Right lobe of liver (tissue), 6 donors: ENCODE measurements at regions not wholly inside any gene's neighbourhood (a gene's known extent, or its start where the extent isn't known, plus 50 kb on each side); places are given as distances from the start of the nearest gene placed in this dataset.

Source experiments
- ATAC-seq, 4 donors: fragments of 200-7000 bp; cut with Tn5 transposase; one replicate each; pipeline ENCODE4 v1.9.1; 2020; ENCODE audit warnings: mild to moderate bottlenecking in 4 of 4, moderate library complexity in 4 of 4
- DNase-seq, 3 donors: peaks; one replicate each; pipeline ENCODE4 v3.0.0-alpha.2; 2020
- H3K27ac ChIP-seq, 3 donors: fragments of 200-600 bp; one replicate each; pipeline ENCODE4 v1.8.0; 2022
- H3K27me3 ChIP-seq, 2 donors: fragments of 200-600 bp; one replicate each; pipeline ENCODE4 v1.8.0; 2022
- H3K36me3 ChIP-seq, 4 donors: fragments of 200-600 bp; sonication (generic) in 1 of 4; one replicate each; pipeline versions ENCODE4 v1.5.1 to v1.8.0; 2017 to 2022; ENCODE audit warnings: control low read depth in 1 of 4
- H3K4me1 ChIP-seq, 4 donors: fragments of 200-600 bp; sonication (generic) in 1 of 4; one replicate each; pipeline versions ENCODE4 v1.5.1 to v1.8.0; 2017 to 2022; ENCODE audit warnings: control low read depth in 1 of 4
- H3K4me3 ChIP-seq, 3 donors: fragments of 200-600 bp; one replicate each; pipeline ENCODE4 v1.8.0; 2022
- H3K9me3 ChIP-seq, 4 donors: fragments of 200-600 bp; sonication (generic) in 1 of 4; one replicate each; pipeline versions ENCODE4 v1.5.1 to v1.8.0; 2017 to 2022; ENCODE audit warnings: control low read depth in 1 of 4
- CTCF ChIP-seq, 4 donors: fragments of 200-600 bp in 3 of 4; fragments of 450-650 bp in 1 of 4; IDR thresholded peaks; one replicate each; pipeline versions ENCODE4 v1.5.1 to v1.8.0; 2016 to 2022; ENCODE audit warnings: antibody characterized with exemption in 4 of 4, mild to moderate bottlenecking in 2 of 4
- POLR2A ChIP-seq: fragments of 450-650 bp; IDR thresholded peaks from one replicate; pipeline ENCODE4 v1.6.1; 2017; ENCODE audit warnings: antibody characterized with exemption, mild to moderate bottlenecking
- WGBS: methylation state at CpG from one replicate; pipeline ENCODE4 v1.1.6; 2018; ENCODE audit warnings: low coverage, low lambda C conversion rate; ENCODE audit not compliant: insufficient coverage; ENCODE audit errors: missing lambda C conversion rate; 5-methylcytosine and 5-hydroxymethylcytosine counted together
- intact Hi-C, 2 donors: fragments of 100-400 bp; cut with DNase I; formaldehyde crosslinking; loops; one replicate each; pipeline versions ENCODE4 v1.11.2 to v1.14.1; 2022
- donor health status: DM: no; HTN: yes; CAD: no.
- donor health status: DM: no; HTN: no; CAD: no.
- donor health status: DM: no; HTN: no; CAD: no.
- donor health status: DM: no; HTN: yes; CAD: no.
- donor health status: DM: no; HTN: yes; CAD: no.

GRCh38 chr14:98741523-98741922, 530.5 kb downstream of the BCL11B start:
- Histone ChIP-seq H3K27me3 (no peaks in the 10 kb centered on the region), H3K9me3 (no peaks in the 10 kb centered on the region), H3K4me3 (no peak overlapping the region), H3K27ac (no peak overlapping the region), H3K4me1 (no peaks in the 10 kb centered on the region), H3K36me3 (no peaks in the 10 kb centered on the region)
- no peak for TF ChIP-seq POLR2A
- ATAC-seq (no peak), DNase-seq (no peak)
- WGBS: 75% methylated on average over 8 of the region's 8 CpGs
- intact Hi-C loops: no loop called here

- no peaks in the 10 kb centered on the region for H3K9me3 ChIP-seq
- ATAC-seq: no peak
- H3K36me3 ChIP-seq: no peaks in the 10 kb centered on the region
- intact Hi-C loops: no loop called here
- H3K4me1 ChIP-seq: no peaks in the 10 kb centered on the region
- no peak overlapping the region for H3K27ac ChIP-seq
- TF ChIP-seq POLR2A (no peak), CTCF (IDR thresholded peaks at IDR 0.05) (no peak)
- 39% methylated on average over 7 of the region's 7 CpGs for WGBS
- no peaks in the 10 kb centered on the region for H3K27me3 ChIP-seq
- no peak for DNase-seq
- H3K4me3 ChIP-seq: no peak overlapping the region
Observed at GRCh38 chr14:98742001-98742400, 530.0 kb downstream of the BCL11B start.

GRCh38 chr14:98743536-98743935, 528.5 kb downstream of the BCL11B start:
- Histone ChIP-seq H3K36me3 (no peaks in the 10 kb centered on the region), H3K27me3 (no peaks in the 10 kb centered on the region), H3K9me3 (no peaks in the 10 kb centered on the region), H3K27ac (no peak overlapping the region), H3K4me1 (no peaks in the 10 kb centered on the region), H3K4me3 (no peak overlapping the region)
- intact Hi-C loops: no loop called here
- ATAC-seq: no peak
- WGBS: 57% methylated on average over 4 of the region's 8 CpGs
- no peak for DNase-seq
- TF ChIP-seq POLR2A: no peak
- no peak for TF ChIP-seq CTCF (IDR thresholded peaks at IDR 0.05)

- no peak overlapping the region for H3K27ac ChIP-seq
- no peak for ATAC-seq
- DNase-seq: no peak
- H3K4me1 ChIP-seq: no peaks in the 10 kb centered on the region
- no peaks in the 10 kb centered on the region for H3K27me3 ChIP-seq
- H3K36me3 ChIP-seq: no peaks in the 10 kb centered on the region
- TF ChIP-seq CTCF (IDR thresholded peaks at IDR 0.05) (no peak), POLR2A (no peak)
- intact Hi-C loops: no loop called here
- H3K9me3 ChIP-seq: no peaks in the 10 kb centered on the region
- H3K4me3 ChIP-seq: no peak overlapping the region
Observed at GRCh38 chr14:98748966-98749365, 523.0 kb downstream of the BCL11B start.

- TF ChIP-seq CTCF (IDR thresholded peaks at IDR 0.05) (no peak), POLR2A (no peak)
- Histone ChIP-seq H3K27ac (no peak overlapping the region), H3K4me1 (no peaks in the 10 kb centered on the region), H3K27me3 (no peaks in the 10 kb centered on the region), H3K4me3 (no peak overlapping the region), H3K9me3 (no peaks in the 10 kb centered on the region), H3K36me3 (no peaks in the 10 kb centered on the region)
- intact Hi-C loops: no loop called here
- WGBS: 50% methylated on average over 2 of the region's 2 CpGs
- no peak for ATAC-seq
- DNase-seq: no peak
Observed at GRCh38 chr14:98751110-98751509, 520.9 kb downstream of the BCL11B start.
